HG03280 (cell line): ENCODE measurements at regions not wholly inside any gene's neighbourhood (a gene's known extent, or its start where the extent isn't known, plus 50 kb on each side); places are given as distances from the start of the nearest gene placed in this dataset.
"Not testable (repeated sequence)": the region's sequence is repeated elsewhere in the genome, so short reads cannot be mapped to it uniquely, and the experiment has no call there.

Experiments
- ATAC-seq: cut with Tn5 transposase; IDR thresholded peaks from one replicate; pipeline ENCODE4 v1.9.1; 2021; ENCODE audit warnings: mild to moderate bottlenecking, moderate library complexity; ENCODE audit not compliant: unreplicated experiment

DNA sequence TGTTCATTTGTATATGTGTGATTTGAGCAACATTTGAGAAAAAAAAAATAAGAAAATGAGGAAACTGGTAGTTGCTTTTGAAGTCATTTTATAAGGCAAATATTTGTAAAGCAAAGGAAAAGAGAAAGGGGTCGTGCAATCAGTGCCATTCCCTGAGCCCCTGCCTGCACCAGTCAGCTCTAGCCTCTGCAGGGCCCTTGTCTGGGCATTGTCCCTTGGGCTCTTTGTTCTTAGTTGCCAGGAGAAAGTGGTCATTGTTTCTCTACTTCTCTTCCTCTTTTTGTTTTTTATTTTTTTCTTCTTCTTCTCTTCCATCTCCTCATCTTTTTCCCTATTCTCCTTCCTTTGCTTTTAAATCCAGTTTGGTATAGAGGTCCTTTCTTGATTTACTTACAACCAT is 175.3 kb upstream of the CREB1 start:
- ATAC-seq = no peak

DNA sequence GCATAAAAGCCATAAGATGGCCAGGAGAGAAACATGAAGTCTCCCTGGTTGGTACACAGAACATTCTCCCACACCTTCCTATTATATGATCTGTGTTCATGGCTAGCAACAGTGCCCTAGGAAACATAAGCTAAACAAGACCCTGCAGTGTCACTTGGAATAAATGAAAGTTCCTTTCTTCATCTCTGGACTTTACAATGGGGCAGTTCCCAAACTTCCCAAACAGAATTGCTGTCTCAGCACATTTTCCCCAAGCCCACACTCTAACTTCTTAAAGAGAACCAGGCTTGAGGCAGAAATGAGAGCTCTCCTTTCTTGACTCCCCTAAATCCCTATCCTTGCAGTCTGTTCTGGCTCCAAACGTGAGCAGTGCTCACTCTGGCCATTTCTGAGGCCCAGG is 173.2 kb upstream of the CREB1 start:
- no peak for ATAC-seq

DNA sequence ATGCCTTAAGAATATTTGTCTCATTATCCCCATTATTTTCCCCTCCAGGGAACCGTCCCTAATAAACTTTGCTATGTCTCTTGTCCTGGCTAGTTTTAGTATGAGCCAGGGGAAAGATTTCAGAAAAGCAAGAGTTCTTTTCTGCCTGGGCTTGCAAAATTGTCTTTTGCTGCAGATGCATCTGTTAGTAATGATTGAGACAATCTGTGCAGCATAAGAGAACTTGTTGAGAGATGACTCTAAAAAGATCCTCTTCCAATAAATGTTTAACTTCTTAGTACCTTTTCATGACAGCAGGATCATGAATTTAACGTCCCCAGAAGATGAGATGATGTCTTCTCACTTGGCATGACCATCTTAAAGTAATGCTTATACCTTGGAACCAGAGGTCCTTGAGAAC is 172.5 kb upstream of the CREB1 start:
- ATAC-seq = no peak

DNA sequence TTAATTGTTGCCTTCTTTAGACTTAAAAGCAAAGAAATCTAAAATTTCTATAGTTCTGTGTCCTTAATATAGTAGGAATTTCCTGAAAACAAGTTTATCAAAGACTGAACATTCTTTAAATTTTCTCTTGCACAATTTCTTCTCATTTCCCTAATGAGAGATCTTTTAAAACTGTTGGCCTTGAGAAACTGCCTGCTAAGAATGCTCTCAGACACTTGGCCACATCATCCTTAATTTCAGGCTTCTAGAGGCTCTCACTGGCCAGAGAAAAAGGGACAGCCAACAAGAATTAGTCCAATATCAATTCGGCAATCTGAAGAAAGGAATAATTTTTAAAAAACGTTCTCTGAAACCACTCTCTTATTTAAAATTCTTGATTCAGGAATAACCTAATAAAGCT is 167.0 kb upstream of the CREB1 start:
- ATAC-seq = no peak

DNA sequence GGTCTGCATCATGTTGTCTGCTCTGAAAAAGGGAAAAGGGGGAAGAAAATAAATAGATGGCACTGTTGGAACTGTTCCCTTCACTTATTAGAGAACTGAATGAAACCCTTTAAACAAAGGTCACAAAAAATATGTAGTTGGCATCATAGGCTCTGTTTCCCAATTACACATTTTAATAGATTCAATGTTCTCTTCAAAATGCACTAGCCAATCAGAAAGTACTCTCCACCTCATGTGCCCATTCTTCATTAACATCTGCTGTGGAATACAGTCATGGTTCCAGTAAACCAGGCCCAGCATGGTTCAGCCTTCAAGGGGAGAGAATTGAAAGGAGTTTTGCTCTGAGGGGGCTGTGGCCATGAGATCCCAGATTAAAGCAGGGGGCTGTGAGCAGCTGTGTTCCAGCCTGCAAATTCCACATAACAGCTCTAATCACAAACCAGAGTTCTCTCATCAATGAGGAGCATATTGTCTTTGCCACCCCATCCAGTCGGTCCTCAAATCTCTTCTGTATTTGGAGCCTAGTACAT is 165.9 kb upstream of the CREB1 start:
- no peak for ATAC-seq

DNA sequence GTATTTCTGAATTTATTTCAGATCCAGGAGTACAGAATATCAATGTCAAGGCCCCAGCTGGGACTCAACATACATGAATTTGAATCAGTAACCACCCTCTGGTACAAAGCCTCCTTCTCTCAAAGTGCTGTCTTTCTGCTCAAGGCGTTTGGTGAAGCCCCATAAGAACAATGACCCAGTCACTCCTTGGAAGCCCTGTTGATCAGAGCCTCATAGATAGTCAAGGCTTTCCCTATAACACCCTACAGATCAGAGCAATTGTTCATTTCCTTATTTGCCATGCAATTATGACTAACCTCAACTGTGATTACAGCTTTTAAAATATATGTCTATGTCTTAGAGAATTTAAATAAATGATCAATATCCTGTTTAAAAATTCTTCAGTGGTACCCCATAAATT is 159.1 kb upstream of the CREB1 start:
- ATAC-seq = no peak

DNA sequence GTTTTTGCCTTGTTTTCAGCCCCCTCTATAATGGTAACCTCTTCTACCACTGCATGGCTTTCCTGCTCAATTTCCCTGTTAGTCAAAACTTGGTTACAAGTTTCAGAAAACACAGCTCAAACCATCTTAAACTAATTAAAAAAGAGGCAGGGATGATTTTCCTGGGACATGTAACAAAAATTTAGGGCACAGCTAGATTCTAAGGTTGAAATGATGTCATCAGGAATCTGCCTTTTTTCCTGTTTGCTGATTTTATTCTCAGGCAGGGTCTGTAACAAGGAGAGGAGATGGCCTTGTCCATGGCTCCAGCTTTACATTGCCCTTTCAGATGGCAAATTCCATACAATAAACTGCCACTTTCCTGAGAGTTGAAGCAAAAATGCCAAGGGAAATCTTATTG is 157.9 kb upstream of the CREB1 start:
- no peak for ATAC-seq

DNA sequence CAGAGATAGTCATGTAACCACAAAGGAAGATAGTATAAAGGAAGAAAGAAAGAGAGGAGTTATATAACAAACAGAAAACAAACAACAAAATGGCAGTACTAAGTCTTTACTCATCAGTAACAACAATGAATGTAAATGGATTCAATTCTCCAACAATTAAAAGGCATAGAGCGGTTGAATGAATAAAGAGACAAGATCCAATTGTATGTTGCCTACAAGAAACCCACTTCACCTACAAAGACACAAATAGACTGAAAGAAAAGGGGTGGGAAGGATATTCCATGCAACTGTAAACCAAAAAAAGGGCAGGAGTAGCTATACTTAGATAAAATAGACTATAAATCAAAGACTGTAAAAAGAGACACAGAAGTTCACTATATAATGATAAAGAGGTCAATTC is 157.3 kb upstream of the CREB1 start:
- ATAC-seq = no peak

DNA sequence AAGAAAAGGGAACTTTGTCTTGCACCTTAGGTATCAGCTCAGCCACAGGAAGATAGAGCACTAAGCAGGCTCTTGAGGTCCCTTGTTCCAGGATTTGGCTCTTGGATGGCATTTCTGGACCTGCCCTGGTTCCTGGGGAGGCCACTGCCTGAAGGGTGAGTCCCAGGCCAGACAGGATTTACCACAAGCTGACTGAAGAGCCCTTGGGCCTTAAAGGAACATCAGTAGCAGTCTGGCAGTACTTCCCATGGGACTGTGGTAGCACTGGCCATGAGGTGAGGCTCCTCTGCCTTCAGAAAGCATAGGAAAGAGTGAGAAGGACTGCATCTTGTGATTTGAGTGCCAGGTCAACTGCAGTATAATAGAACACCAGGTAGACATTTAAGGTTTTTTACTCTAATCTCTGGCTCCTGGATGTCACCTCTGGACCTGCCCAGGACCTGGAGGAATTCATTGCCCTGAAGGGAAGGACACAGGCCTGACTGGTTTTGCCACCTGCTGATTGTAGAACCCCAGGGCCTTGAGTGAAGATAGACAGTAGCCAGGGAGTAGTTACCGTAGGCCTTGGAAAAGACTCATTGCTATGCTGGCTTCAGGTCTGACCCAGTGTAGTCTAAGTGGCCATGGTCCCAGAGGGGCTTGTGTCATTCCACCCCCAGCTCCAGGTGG is 154.4 kb upstream of the CREB1 start:
- ATAC-seq = no peak

DNA sequence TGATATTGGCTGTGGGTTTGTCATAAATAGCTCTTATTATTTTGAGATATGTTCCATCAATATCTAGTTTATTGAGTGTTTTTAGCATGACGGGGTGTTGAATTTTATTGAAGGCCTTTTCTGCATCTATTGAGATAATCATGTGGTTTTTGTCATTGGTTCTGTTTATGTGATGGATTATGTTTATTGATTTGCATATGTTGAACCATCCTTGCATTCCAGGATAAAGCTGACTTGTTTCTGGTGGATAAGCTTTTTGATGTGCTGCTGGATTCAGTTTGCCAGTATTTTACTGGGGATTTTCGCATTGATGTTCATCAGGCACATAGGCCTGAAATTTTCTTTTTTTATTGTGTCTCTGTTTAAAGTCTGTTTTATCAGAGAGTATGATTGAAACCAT is 151.1 kb upstream of the CREB1 start:
- not testable (repeated sequence) for ATAC-seq

DNA sequence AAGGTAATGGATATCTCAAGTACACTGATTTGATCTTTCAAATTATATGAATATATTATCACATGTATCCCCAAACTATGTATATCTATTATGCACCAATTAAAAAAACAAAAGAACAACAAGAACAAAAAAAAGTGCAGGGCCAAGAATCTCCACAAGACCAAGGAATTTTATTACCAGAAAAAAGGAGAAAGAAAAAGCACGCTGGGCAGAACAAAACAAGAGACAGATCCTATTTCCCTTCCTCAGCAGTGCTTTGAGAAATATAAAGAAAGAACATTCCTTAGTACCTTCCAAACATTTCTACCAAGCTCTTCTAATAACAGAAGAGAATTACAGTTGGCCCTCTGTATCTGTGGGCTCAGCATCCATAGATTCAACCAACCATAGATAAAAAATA is 144.7 kb upstream of the CREB1 start:
- no peak for ATAC-seq

DNA sequence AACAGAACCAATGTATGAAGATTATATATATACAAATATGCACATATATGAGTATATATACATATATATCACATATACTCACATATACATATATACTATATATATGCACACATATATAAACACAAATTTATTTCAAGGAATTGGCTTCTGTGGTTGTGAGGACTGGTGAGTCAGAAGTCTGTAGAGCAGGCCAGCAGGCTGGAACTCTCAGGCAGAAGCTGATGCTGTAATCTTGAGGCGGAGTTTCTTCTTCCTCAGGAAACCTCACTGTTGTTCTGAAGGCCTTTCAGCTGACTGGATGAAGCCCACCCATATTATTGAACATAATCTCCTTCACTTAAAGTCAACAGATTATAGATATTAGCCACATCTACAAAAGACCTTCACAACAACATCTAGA is 143.9 kb upstream of the CREB1 start:
- no peak for ATAC-seq

DNA sequence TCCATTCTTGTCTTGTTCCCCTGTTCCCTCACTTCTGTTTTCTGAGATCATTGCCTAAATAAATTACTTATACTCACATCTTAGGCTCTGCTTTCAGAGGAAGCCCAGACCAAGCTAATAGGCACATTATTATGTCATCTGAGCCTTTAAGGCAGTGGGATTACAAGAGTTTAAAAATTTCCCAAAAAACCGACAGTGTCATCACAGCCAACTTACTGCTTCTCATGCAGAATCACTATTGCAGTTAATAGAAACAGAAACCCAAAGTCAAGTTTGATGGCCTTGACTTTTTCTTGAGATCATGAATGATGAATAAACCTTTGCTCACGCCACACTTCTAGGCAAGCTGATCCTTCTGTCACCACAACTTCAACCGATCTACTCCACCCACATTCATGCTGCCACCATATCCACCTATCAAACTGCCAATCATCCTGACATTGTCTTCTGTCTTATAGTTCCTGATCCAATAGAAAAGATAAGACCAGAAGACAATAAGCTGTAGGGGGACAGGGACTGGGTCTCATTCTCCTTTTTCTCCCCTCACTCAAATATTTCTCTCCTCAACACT is 142.7 kb upstream of the CREB1 start:
- ATAC-seq = no peak

DNA sequence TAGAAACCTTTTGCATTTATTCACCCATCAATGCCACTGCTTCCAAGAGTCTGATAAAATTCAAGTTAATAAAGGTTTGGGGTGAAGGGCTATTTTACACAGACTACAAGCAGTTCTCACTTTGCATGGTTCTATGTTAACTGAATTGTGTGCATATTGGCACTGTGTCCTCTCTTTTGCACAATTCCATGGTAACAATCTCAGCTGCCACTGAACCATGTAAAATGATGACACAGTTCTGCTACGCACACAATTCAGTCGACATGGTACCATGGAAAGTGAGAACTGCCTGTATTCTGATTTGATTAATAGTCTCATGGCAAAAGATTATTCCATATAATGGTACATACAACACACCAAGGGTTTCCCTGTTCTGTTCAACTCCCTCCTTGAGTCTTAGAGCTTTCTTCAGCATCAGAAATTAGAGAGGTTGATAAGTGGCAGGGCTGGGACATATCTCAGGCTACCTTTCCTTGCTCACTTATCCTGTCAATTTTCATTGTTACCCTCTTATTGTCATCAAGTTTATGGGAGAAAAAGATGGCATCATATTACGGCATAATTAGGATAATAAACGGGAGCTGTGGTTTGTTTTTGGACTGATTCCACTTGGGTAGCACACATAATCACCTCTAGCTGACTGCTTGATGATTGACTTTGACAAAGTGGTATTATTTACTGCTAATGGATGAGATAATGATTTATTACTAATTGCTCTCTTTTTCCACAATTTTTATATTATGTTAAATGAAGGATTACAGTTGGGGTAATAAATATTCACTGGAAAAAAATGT is 139.3 kb upstream of the CREB1 start:
- no peak for ATAC-seq

DNA sequence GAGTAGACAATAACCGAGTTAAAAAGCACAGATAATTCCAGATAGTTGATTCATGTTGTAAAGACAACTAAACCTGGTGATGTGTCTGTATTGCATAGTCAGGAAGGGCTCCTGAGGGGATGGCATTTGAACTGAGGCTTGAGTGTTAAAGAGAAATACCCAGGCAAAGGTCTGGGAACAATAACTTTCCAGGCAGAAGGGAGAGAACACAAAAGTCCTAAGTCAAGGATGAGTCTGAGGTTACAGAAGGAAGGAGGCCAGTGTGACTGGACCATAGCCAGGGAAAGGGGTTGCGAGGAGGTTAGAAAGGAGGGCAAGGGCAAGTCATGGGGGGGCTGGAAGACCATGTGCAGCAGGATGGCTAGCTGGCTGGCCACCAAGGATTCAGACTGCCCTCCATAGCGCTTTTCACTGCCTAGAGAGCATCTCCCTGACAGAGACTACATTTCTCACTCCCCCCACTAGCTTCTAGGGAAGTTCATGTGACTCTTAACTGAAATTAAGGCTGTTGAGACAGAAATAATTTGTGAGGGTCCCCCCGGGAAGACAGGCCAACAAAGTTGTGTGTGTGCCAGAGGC is 135.5 kb upstream of the CREB1 start:
- no peak for ATAC-seq

DNA sequence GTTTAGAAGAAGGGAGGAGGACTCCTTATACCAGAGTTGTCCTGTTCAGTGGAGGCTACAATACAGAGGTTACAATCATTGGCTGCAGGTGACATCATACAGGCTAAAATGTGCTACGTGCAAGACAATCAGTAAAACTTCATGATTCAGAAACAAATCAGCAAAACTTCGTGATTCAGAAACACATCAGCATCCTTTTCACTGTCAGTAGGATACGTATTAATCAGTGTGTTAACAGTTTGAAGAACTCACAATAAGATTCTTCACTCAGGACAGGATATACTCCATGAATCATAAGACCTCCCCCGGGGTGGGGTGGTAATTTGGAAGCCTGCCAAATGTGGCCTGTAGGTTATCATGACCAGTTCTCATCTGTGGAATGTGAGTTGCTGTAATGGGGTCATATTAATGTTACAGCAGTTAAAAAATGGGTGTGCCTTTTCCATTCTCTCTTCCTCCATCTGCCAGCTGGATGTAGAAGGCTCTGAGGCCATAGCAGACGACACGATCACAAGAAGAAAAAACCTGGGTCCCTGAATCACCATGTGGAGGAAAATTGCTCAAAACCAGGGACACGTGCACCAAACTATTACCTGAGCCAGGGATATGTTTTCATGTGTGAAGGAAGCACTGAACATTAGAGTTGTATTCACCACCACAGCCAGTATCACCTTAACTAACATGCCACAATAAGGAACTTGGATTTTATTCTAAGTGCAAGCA is 134.8 kb upstream of the CREB1 start:
- no peak for ATAC-seq

DNA sequence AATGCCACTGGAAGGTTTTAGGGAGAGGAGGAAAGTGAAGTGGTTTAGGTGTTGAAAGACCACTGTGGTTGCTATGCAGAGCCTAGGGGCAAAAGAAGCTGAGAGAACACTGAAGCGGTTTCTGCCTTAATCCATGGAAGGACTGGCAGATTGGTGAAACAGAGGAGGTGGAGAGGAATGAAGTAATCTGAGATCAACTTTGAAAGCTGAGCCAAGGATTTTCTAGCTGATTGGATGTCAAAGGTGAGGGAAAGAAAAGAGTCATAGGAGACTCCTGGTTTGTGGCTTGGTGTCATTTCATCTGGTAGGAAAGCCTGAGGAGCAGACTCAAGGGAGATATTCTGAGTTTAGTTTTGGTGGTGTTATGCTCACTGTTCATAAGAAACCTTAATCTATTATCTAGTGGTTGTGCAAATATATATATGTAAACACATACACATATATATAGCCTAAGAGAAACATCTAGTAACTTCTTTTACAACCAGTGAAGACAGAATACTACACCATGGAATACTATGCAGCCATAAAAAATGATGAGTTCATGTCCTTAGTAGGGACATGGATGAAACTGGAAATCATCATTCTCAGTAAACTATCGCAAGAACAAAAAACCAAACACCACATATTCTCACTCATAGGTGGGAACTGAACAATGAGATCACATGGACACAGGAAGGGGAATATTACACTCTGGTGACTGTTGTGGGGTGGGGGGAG is 134.1 kb upstream of the CREB1 start:
- ATAC-seq = no peak

DNA sequence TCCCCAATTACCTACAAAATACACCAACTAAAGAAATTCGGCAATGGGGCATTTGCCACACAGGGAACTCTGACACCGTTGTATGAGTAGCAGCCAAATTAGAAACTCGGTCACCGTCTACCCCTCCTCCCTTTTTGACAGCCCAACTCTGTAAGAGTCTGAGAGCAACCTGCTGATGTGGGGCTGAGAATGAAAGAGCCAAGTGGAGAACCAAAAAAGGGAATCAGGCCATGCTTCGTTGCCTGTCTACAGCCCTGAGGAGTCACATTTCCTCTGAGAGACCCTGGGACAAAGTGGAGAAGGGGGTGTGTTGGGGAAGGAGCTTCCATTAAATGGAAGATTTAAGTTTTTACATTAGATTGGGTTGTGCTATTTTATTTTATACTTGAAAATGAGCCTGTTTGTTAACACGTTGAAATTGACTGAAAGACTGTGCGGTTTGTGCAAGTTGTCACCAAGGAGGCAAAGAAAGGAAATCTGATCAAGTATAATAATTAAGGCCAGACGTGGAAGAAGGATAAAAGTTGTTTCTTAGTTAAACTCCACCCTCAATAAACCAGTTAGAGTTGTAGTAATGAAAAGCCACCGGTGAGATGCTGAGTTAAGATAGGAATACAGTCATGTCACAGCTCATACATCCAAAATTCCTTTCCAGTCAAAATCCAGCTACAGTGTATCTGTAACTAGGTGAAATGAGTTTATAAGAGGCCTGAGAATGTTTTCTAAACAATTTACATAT is 131.7 kb upstream of the CREB1 start:
- ATAC-seq = no peak

DNA sequence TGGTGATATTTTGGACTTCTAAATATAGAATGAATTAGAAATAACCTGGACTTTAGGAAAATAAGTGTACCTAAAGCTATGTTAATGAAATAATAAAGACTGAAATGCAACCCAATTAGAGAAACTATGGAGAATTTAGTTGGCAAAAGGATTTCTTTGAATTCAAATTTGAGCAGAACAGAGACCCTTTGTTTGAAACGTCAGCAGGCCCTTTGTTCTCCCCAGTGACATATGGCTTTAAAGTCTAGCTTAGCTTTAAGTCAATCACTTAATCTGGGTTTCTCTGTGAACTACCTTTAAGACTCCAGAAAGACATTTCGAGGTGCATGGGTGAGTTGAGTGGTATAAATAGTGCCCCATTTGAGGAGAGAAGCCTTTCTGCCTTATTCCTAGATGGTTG is 130.5 kb upstream of the CREB1 start:
- no peak for ATAC-seq

DNA sequence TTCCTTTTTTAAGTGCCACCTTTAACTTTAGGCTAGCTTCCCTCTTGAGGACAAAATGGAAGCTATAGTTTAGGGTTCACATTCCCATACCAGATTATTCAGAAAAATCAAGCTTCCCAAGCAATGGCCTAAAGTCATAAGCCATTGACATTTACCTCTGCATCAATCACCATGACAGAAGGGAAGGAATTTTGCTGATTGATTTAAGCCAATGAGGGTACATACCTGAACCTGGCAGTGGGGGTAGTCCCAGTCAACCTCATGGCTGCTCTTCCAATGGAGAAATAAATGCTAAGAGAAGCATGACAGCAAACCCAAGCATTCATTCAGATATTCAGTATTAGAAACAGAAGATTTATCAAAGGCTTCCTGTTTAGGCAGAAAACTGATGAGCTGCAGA is 128.4 kb upstream of the CREB1 start:
- ATAC-seq = no peak
